ENCODE measurements at regions not wholly inside any gene's neighbourhood (a gene's known extent, or its start where the extent isn't known, plus 50 kb on each side); places are given as distances from the start of the nearest gene placed in this dataset.
A peak's percentile ranks its signal among the peaks of the same experiment; 100 is the strongest.

- no peak for TF ChIP-seq Cebpa-rat (IDR thresholded peaks at IDR 0.05)
- peak overlapping the region in 7 of 11 experiments; percentile 22 to 63 (median 48); a peak in 11 of 22 replicates for H3K27ac ChIP-seq
- H3K9ac ChIP-seq: peak overlapping the region in 10 of 11 experiments; percentile 1 to 57 (median 26); a peak in 12 of 22 replicates
- peak overlapping the region; percentile 72 to 97 (median 88) for H3K4me2 ChIP-seq
- peaks cover 0 to 16% (median 0%) of the 10 kb centered on the region in 11 experiments; a peak in 3 of 22 replicates for H3K27me3 ChIP-seq
- peaks cover 48 to 69% (median 61%) of the 10 kb centered on the region in 10 experiments for H3K4me1 ChIP-seq
- no peaks in the 10 kb centered on the region for H3K9me3 ChIP-seq (replicated peaks in 1 of 11)
- peak overlapping the region in 3 of 10 experiments; percentile 9 to 24 (median 10); a peak in 3 of 20 replicates for H3K4me3 ChIP-seq
- no peaks in the 10 kb centered on the region for H3K36me3 ChIP-seq
- H4K20me1 ChIP-seq: peaks cover 0 to 14% (median 0%) of the 10 kb centered on the region in 11 experiments; a peak in 2 of 22 replicates
Observed at GRCh38 chr6:43924222-43924702, 154.3 kb downstream of the VEGFA start.

- Histone ChIP-seq H3K36me3 (no peaks in the 10 kb centered on the region), H3K4me1 (peaks cover 48 to 65% (median 59%) of the 10 kb centered on the region in 10 experiments), H3K9me3 (replicated peaks in 1 of 11) (no peaks in the 10 kb centered on the region), H3K9ac (peak overlapping the region in 9 of 11 experiments; percentile 8 to 57 (median 32); a peak in 11 of 22 replicates), H3K4me3 (peak overlapping the region in 3 of 10 experiments; percentile 9 to 24 (median 10); a peak in 6 of 20 replicates), H3K27me3 (peaks cover 0 to 16% (median 0%) of the 10 kb centered on the region in 11 experiments; a peak in 3 of 22 replicates), H4K20me1 (peaks cover 0 to 14% (median 0%) of the 10 kb centered on the region in 11 experiments; a peak in 2 of 22 replicates), H3K27ac (peak overlapping the region in 7 of 11 experiments; percentile 22 to 63 (median 48); a peak in 13 of 22 replicates), H3K4me2 (peak overlapping the region; percentile 72 to 97 (median 88))
- no peak for TF ChIP-seq Cebpa-rat (IDR thresholded peaks at IDR 0.05)
Observed at GRCh38 chr6:43923376-43924221, 153.6 kb downstream of the VEGFA start.

- Histone ChIP-seq H3K4me3 (no peak overlapping the region), H3K4me2 (peak overlapping the region; percentile 72 to 97 (median 88); a peak in 21 of 22 replicates), H3K27me3 (peaks cover 0 to 16% (median 0%) of the 10 kb centered on the region in 11 experiments; a peak in 3 of 22 replicates), H3K27ac (no peak overlapping the region; a peak in 1 of 22 replicates), H4K20me1 (peaks cover 0 to 14% (median 0%) of the 10 kb centered on the region in 11 experiments; a peak in 2 of 22 replicates), H3K9ac (peak overlapping the region in 1 of 11 experiments; percentile 45; a peak in 1 of 22 replicates), H3K9me3 (replicated peaks in 1 of 11) (no peaks in the 10 kb centered on the region), H3K4me1 (peaks cover 40 to 62% (median 53%) of the 10 kb centered on the region in 10 experiments), H3K36me3 (no peaks in the 10 kb centered on the region)
- TF ChIP-seq Cebpa-rat (IDR thresholded peaks at IDR 0.05): no peak
Observed at GRCh38 chr6:43922426-43923375, 152.7 kb downstream of the VEGFA start.

GRCh38 chr6:43921548-43922425 is 151.8 kb downstream of the VEGFA start:
- Histone ChIP-seq H3K4me1 (peaks cover 31 to 61% (median 51%) of the 10 kb centered on the region in 10 experiments), H3K4me2 (peak overlapping the region in 2 of 11 experiments; percentile 8 to 10; a peak in 1 of 22 replicates), H3K9ac (no peak overlapping the region)

GRCh38 chr6:43921039-43921438 is 151.0 kb downstream of the VEGFA start:
- H3K9me3 ChIP-seq (replicated peaks in 1 of 11): no peaks in the 10 kb centered on the region
- H3K4me1 ChIP-seq: peaks cover 27 to 53% (median 44%) of the 10 kb centered on the region in 10 experiments
- no peak overlapping the region for H3K4me3 ChIP-seq
- no peak overlapping the region for H3K27ac ChIP-seq
- no peak for TF ChIP-seq Cebpa-rat (IDR thresholded peaks at IDR 0.05)
- H3K27me3 ChIP-seq: peaks cover 0 to 16% (median 0%) of the 10 kb centered on the region in 11 experiments; a peak in 3 of 22 replicates
- H3K36me3 ChIP-seq: no peaks in the 10 kb centered on the region
- no peak overlapping the region for H3K9ac ChIP-seq
- peaks cover 0 to 14% (median 0%) of the 10 kb centered on the region in 11 experiments; a peak in 3 of 22 replicates for H4K20me1 ChIP-seq
- no peak overlapping the region for H3K4me2 ChIP-seq

More at GRCh38 chr6:43921548-43922425, 151.8 kb downstream of the VEGFA start:
- Histone ChIP-seq H3K4me3 (no peak overlapping the region), H3K27me3 (peaks cover 0 to 16% (median 0%) of the 10 kb centered on the region in 11 experiments; a peak in 3 of 22 replicates), H3K9me3 (replicated peaks in 1 of 11) (no peaks in the 10 kb centered on the region), H3K36me3 (no peaks in the 10 kb centered on the region), H3K27ac (no peak overlapping the region), H4K20me1 (peaks cover 0 to 14% (median 0%) of the 10 kb centered on the region in 11 experiments; a peak in 3 of 22 replicates)
- no peak for TF ChIP-seq Cebpa-rat (IDR thresholded peaks at IDR 0.05)

GRCh38 chr6:43919774-43920173 is 149.8 kb downstream of the VEGFA start:
- Histone ChIP-seq H3K9me3 (replicated peaks in 1 of 11) (no peaks in the 10 kb centered on the region), H3K9ac (no peak overlapping the region), H3K27ac (no peak overlapping the region), H3K4me1 (peaks cover 32 to 54% (median 44%) of the 10 kb centered on the region in 10 experiments), H3K27me3 (peaks cover 0 to 7% (median 0%) of the 10 kb centered on the region in 11 experiments; a peak in 1 of 22 replicates), H3K36me3 (no peaks in the 10 kb centered on the region), H3K4me3 (no peak overlapping the region), H3K4me2 (no peak overlapping the region), H4K20me1 (peaks cover 0 to 11% (median 0%) of the 10 kb centered on the region in 11 experiments; a peak in 3 of 22 replicates)
- TF ChIP-seq Cebpa-rat (IDR thresholded peaks at IDR 0.05): no peak

- no peak overlapping the region for H3K9ac ChIP-seq
- H3K4me3 ChIP-seq: no peak overlapping the region
- H4K20me1 ChIP-seq: no peaks in the 10 kb centered on the region; a peak in 2 of 22 replicates
- H3K4me2 ChIP-seq: peak overlapping the region in 6 of 11 experiments; percentile 1 to 34 (median 14); a peak in 7 of 22 replicates
- H3K9me3 ChIP-seq (replicated peaks in 1 of 11): no peaks in the 10 kb centered on the region
- TF ChIP-seq Cebpa-rat (IDR thresholded peaks at IDR 0.05): no peak
- peaks cover 0 to 7% (median 0%) of the 10 kb centered on the region in 11 experiments; a peak in 1 of 22 replicates for H3K27me3 ChIP-seq
- no peaks in the 10 kb centered on the region for H3K36me3 ChIP-seq
- no peak overlapping the region for H3K27ac ChIP-seq
- H3K4me1 ChIP-seq: peaks cover 22 to 45% (median 37%) of the 10 kb centered on the region in 10 experiments
Observed at GRCh38 chr6:43917878-43918382, 147.9 kb downstream of the VEGFA start.

Measured in BLaER1 treated with 17β-estradiol and CSF1 and Interleukin-3, amounts not matched to agents 10 nM and 100 nM (cell line).